GM12872 (cell line): ENCODE measurements at regions not wholly inside any gene's neighbourhood (a gene's known extent, or its start where the extent isn't known, plus 50 kb on each side); places are given as distances from the start of the nearest gene placed in this dataset.
A peak's percentile ranks its signal among the peaks of the same experiment; 100 is the strongest.

Experiments used
- TF ChIP-seq, protein P1 (sequence below): IDR thresholded peaks from 3 replicates; pipeline ENCODE4 v1.5.1; 2011; ENCODE audit warnings: low read depth, mild to moderate bottlenecking, low read length, moderate library complexity; ENCODE audit not compliant: insufficient read depth

GRCh38 chr12:31214626-31215517 is 111.1 kb downstream of the SINHCAF start:
- TF ChIP-seq, protein P1, sequence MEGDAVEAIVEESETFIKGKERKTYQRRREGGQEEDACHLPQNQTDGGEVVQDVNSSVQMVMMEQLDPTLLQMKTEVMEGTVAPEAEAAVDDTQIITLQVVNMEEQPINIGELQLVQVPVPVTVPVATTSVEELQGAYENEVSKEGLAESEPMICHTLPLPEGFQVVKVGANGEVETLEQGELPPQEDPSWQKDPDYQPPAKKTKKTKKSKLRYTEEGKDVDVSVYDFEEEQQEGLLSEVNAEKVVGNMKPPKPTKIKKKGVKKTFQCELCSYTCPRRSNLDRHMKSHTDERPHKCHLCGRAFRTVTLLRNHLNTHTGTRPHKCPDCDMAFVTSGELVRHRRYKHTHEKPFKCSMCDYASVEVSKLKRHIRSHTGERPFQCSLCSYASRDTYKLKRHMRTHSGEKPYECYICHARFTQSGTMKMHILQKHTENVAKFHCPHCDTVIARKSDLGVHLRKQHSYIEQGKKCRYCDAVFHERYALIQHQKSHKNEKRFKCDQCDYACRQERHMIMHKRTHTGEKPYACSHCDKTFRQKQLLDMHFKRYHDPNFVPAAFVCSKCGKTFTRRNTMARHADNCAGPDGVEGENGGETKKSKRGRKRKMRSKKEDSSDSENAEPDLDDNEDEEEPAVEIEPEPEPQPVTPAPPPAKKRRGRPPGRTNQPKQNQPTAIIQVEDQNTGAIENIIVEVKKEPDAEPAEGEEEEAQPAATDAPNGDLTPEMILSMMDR, result no peak

DNA sequence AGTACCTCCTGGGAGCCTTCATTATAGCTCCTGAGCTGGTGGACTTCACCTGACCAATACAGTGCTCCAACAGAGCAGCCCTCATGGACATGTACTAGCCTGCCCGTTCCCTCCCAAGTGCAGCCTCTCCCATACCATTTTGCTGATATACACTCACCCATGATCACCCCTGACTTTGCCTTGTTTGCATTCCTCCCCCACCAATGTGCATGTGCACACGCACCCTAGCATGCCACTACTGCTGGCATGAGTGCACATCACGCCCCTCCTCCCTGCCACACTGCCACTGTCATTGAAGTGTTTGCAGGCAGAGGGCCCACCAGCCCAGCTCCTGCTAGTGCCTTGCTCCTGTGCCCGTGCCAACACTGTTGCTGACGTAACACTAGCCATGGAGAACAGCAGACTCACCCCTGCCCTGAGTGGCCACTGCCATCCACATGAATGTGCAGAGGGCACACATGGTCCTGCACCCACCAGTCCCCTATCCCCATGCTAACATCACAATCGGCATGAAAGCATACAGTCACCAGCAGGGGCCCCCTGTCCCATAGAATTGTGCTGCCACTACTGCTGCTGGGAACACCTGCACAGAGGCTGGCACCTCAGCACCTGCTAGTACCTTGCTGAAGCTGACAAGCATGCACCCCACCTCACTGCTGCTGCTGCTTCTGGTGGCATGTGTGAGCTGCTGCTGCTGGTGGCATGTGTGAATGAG is 110.3 kb downstream of the SINHCAF start:
- TF ChIP-seq, protein P1, result 0 out of 3 replicates have a peak, but pooled peaks have one; percentile 8

- TF ChIP-seq, protein P1, result no peak
These were observed 109.5 kb downstream of the SINHCAF start for GRCh38 chr12:31216479-31216878.

GRCh38 chr12:31217356-31218130 is 108.4 kb downstream of the SINHCAF start:
- TF ChIP-seq, protein P1, result no peak

DNA sequence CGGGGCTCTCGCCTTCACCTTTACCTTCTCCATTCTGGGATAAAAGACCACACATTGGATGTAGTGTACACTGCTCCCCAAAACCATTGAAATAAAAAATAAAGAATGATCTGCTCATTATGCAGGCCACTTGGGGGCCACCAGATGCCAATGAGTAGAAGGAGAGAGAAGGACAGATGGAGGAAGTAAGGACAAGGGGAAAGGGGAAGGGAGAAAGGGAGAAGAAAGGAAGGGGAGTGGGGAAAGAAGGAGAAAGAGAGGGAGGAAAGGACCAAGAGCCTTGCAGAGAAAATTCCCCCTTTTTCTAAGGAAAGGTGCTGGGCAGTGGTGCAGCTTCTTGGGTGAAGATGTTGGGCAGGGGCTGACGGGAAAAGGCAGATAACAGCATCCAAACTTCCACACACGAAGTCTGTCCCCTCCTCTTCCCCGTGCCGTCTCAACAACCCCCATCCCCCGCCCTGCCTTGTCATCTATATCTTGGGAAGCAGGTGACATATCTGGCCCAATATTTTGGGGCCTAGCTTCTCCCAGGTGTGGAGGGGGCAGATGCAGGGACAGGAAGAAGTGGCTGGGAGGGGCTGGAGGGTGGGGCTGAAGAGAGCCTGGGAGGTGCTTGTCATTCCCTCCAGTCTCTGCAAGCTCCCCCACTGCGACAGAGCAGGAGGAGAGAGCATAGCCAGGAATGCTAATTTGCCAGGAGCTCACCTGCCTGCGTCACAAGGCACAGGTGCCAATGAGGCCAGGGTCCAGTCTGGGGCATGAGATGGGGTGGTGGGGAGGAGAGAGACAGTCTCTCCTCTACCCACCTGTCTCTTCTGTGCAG is 107.5 kb downstream of the SINHCAF start:
- TF ChIP-seq, protein P1, result no peak

DNA sequence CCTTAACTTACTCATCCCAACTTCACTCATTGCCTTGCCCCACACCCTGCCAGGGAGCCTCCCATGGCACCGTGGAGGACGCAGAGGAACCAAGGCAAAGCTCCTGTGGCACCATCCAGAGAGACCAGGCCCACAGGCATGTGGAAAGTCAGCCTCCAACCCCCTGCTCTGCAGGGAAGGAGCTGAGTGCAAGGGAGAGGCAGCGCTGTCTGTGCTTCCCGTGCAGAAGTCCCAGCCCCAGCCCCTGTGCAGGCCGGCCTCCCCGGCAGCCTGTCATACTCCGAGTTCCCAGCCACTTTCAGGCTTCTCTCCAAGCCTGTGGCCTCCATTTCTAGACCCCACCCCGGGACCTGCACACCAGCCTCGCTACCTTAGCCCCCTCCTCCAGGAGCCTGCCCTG is 106.4 kb downstream of the SINHCAF start:
- TF ChIP-seq, protein P1, result no peak
